CD4-positive, alpha-beta T cell (primary cell): ENCODE measurements at regions not wholly inside any gene's neighbourhood (a gene's known extent, or its start where the extent isn't known, plus 50 kb on each side); places are given as distances from the start of the nearest gene placed in this dataset.

ENCODE experiments used
- ATAC-seq: fragments of 200-7000 bp; cut with Tn5 transposase; one replicate; pipeline ENCODE4 v1.10.0; 2022; ENCODE audit warnings: mild to moderate bottlenecking; ENCODE audit not compliant: poor library complexity
- CTCF ChIA-PET: fragments of 350-600 bp; sonication (Branson Sonifier 250); formaldehyde crosslinking; loops from one replicate; lab custom pipeline; 2021; ENCODE audit warnings: antibody characterized with exemption, inconsistent platforms; lab: Charles Lee
- POLR2A ChIA-PET: fragments of 350-600 bp; sonication (Branson Sonifier 250); formaldehyde crosslinking; loops from one replicate; lab custom pipeline; 2021; ENCODE audit warnings: antibody characterized with exemption, inconsistent platforms; lab: Charles Lee
- DNase-seq, 14 experiments: peaks; one replicate each; pipeline ENCODE4 v3.0.0-alpha.2; 2013 to 2020; ENCODE audit warnings: mixed read lengths in 2 of 14
- H3K27ac ChIP-seq, 2 donors: one replicate each; pipeline versions ENCODE4 v1.5.1 to v1.7.0; 2013; ENCODE audit warnings: low read length in 2 of 2, low read depth in 1 of 2, mild to moderate bottlenecking in 1 of 2
- H3K27me3 ChIP-seq, 2 experiments: 1 replicate in 1 of 2; 2 replicates in 1 of 2; pipeline versions ENCODE4 v1.6.1 to v1.7.0; 2013; ENCODE audit warnings: low read length in 2 of 2, control low read depth in 1 of 2, mild to moderate bottlenecking in 1 of 2, moderate library complexity in 1 of 2; ENCODE audit not compliant: insufficient read depth in 2 of 2, control insufficient read depth in 1 of 2
- H3K36me3 ChIP-seq: one replicate; pipeline ENCODE4 v1.6.1; 2013; ENCODE audit warnings: low read length, control low read depth; ENCODE audit not compliant: insufficient read depth
- H3K4me1 ChIP-seq: one replicate; pipeline ENCODE4 v1.6.1; 2013; ENCODE audit warnings: low read length, control low read depth; ENCODE audit not compliant: insufficient read depth
- H3K4me3 ChIP-seq: one replicate; pipeline ENCODE4 v1.5.1; 2013; ENCODE audit warnings: mild to moderate bottlenecking, low read length, moderate library complexity
- H3K9me3 ChIP-seq, 2 experiments: 1 replicate in 1 of 2; 2 replicates in 1 of 2; pipeline versions ENCODE4 v1.6.1 to v1.7.0; 2013; ENCODE audit warnings: low read length in 2 of 2, mild to moderate bottlenecking in 2 of 2, control low read depth in 1 of 2, moderate library complexity in 1 of 2; ENCODE audit not compliant: control insufficient read depth in 1 of 2, insufficient read depth in 1 of 2
- H3K27ac Mint-ChIP-seq: one replicate; pipeline ENCODE4 v1.8.0; 2020; ENCODE audit warnings: mixed read lengths
- H3K27me3 Mint-ChIP-seq: one replicate; pipeline ENCODE4 v1.8.0; 2021; ENCODE audit warnings: mixed read lengths
- H3K36me3 Mint-ChIP-seq: one replicate; pipeline ENCODE4 v1.8.0; 2021; ENCODE audit warnings: low read depth, mixed read lengths
- H3K4me1 Mint-ChIP-seq: one replicate; pipeline ENCODE4 v1.8.0; 2021; ENCODE audit warnings: low read depth, mixed read lengths
- H3K4me3 Mint-ChIP-seq: one replicate; pipeline ENCODE4 v1.8.0; 2020; ENCODE audit warnings: mild to moderate bottlenecking, mixed read lengths
- H3K9me3 Mint-ChIP-seq: one replicate; pipeline ENCODE4 v1.8.0; 2020; ENCODE audit warnings: mixed read lengths
- intact Hi-C, 2 experiments: fragments of 100-400 bp; cut with DNase I in 1 of 2; cut with micrococcal nuclease in 1 of 2; formaldehyde crosslinking; loops; one replicate each; pipeline versions ENCODE4 v1.15.1 to v1.9.0; 2023 to 2025; cut with DNase I, micrococcal nuclease
- TF ChIP-seq, protein P1 (sequence below): fragments of 200-600 bp; IDR thresholded peaks from one replicate; pipeline ENCODE4 v1.8.0; 2022; ENCODE audit warnings: antibody characterized with exemption, mild to moderate bottlenecking

DNA sequence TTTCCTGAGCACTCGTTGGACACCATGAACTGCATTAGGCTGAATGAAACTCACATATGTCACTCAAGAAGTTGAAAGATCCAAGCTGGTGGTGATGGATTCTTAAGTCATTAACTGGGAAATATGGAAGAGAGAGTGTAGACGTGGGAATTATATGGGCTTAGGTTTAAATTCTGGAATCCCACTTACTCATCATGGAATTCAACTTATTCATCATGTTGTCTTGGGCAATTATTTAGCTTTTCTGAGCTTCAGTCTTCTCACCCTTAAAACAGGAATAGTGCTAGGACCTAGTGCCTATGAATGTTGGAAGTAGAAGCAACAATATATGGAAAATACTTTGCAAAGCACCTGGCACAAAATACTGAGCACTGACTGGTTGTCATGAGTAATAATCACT is 292.4 kb upstream of the TBX3 start:
- Mint-ChIP-seq H3K36me3 (no peaks in the 10 kb centered on the region), H3K4me1 (no peaks in the 10 kb centered on the region), H3K27ac (no peak overlapping the region), H3K27me3 (no peaks in the 10 kb centered on the region), H3K4me3 (no peak overlapping the region), H3K9me3 (peaks cover 10% of the 10 kb centered on the region)
- Histone ChIP-seq H3K4me1 (no peaks in the 10 kb centered on the region), H3K9me3 (no peaks in the 10 kb centered on the region), H3K4me3 (no peak overlapping the region), H3K36me3 (no peaks in the 10 kb centered on the region), H3K27me3 (no peaks in the 10 kb centered on the region), H3K27ac (no peak overlapping the region)
- ChIA-PET POLR2A (no interaction called here), CTCF (no interaction called here)
- DNase-seq = no peak
- intact Hi-C loops = no loop called here
- no peak for ATAC-seq
- TF ChIP-seq, protein P1, sequence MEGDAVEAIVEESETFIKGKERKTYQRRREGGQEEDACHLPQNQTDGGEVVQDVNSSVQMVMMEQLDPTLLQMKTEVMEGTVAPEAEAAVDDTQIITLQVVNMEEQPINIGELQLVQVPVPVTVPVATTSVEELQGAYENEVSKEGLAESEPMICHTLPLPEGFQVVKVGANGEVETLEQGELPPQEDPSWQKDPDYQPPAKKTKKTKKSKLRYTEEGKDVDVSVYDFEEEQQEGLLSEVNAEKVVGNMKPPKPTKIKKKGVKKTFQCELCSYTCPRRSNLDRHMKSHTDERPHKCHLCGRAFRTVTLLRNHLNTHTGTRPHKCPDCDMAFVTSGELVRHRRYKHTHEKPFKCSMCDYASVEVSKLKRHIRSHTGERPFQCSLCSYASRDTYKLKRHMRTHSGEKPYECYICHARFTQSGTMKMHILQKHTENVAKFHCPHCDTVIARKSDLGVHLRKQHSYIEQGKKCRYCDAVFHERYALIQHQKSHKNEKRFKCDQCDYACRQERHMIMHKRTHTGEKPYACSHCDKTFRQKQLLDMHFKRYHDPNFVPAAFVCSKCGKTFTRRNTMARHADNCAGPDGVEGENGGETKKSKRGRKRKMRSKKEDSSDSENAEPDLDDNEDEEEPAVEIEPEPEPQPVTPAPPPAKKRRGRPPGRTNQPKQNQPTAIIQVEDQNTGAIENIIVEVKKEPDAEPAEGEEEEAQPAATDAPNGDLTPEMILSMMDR = no peak

DNA sequence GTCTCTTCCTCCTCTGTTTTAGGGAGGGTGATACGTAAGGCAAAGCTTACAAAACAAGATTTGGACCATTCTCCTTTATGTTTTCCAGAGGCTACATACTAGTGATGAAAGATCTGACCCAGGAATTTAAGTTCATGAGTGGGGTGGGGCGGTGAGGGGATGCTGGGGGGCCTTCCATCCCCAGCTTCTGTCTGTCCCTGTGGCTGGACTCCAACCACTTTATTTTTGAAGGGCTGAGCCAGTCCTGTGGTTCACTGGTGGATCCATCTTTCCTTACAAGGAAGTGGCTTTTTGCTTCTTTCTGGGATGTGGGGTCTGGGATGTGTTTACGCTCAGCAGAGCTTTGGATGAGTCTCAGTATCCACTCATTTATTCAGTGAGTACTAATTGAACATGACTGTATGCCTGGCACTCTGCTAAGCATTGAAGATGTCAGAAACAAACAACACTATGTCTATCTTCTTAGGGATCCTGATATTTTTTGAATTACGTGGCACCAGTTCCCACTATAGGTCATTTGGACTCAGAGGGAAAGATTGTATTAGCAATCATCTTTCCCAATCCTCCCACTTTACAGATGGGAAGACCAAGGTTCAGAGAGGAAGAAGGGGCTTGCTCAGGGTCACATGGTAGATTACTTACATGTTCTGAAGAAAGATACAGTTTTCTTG is 291.8 kb upstream of the TBX3 start:
- ChIA-PET POLR2A (no interaction called here), CTCF (no interaction called here)
- H3K27ac ChIP-seq = no peak overlapping the region
- TF ChIP-seq, protein P1 = no peak
- no peaks in the 10 kb centered on the region for H3K4me1 Mint-ChIP-seq
- no peak overlapping the region for H3K27ac Mint-ChIP-seq
- H3K9me3 Mint-ChIP-seq = peaks cover 10% of the 10 kb centered on the region
- no peak overlapping the region for H3K4me3 Mint-ChIP-seq
- DNase-seq (no peak), ATAC-seq (no peak)
- no peaks in the 10 kb centered on the region for H3K36me3 Mint-ChIP-seq
- H3K36me3 ChIP-seq = no peaks in the 10 kb centered on the region
- H3K4me1 ChIP-seq = no peaks in the 10 kb centered on the region
- H3K4me3 ChIP-seq = no peak overlapping the region
- H3K9me3 ChIP-seq = no peaks in the 10 kb centered on the region
- H3K27me3 Mint-ChIP-seq = no peaks in the 10 kb centered on the region
- H3K27me3 ChIP-seq = no peaks in the 10 kb centered on the region
- intact Hi-C loops = no loop called here

DNA sequence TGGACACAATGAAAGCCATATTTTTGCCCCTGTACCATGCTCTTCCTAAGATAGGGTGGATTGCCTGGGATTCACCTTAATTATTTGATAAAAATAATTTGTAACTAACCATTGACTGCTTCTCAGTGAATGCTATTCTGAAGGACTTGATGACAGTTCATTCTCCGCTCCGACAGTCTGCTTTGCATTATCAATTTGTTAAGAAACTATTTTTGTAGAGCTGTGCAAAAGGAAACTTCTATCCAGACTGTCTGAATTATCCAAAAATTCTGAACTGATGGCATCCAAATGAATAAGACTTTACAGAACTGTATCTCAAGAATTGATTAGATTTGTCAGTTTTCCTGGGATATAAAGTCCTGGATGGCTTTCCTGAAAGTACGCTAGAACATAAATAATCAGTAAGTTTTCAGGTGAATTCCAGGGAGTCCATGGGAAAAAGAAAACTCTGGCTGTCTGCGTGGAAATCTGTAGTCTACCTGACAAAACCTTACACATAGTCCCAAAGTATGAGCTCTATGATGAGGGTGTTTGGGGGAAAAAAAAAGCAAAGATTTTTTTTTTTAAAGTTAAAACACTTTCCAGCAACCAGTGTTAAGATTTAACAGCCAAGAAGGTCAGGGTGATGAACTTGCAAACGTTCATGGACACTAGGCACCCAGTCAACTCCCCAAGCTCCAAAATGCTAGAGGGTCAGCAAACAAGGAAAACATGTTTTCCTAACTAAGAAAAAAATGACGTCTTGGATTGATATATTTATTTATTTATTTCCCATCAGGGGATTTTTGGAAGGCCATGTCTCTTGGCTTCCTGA is 291.1 kb upstream of the TBX3 start:
- Mint-ChIP-seq H3K36me3 (no peaks in the 10 kb centered on the region), H3K27ac (no peak overlapping the region), H3K27me3 (no peaks in the 10 kb centered on the region), H3K4me1 (no peaks in the 10 kb centered on the region), H3K9me3 (peaks cover 10% of the 10 kb centered on the region), H3K4me3 (no peak overlapping the region)
- no peak overlapping the region for H3K4me3 ChIP-seq
- H3K27me3 ChIP-seq = no peaks in the 10 kb centered on the region
- TF ChIP-seq, protein P1 = no peak
- CTCF ChIA-PET = no interaction called here
- no peaks in the 10 kb centered on the region for H3K4me1 ChIP-seq
- no peak for ATAC-seq
- no peaks in the 10 kb centered on the region for H3K36me3 ChIP-seq
- POLR2A ChIA-PET = no interaction called here
- intact Hi-C loops = no loop called here
- H3K27ac ChIP-seq = no peak overlapping the region
- no peaks in the 10 kb centered on the region for H3K9me3 ChIP-seq
- DNase-seq = no peak
